Retinal pigment epithelial cell (primary cell): ENCODE measurements at regions not wholly inside any gene's neighbourhood (a gene's known extent, or its start where the extent isn't known, plus 50 kb on each side); places are given as distances from the start of the nearest gene placed in this dataset.

ENCODE experiments used
- DNase-seq: peaks from one replicate; pipeline ENCODE4 v3.0.0-alpha.2; 2010; ENCODE audit warnings: low read depth
- H3K4me3 ChIP-seq: 2 replicates; pipeline ENCODE4 v1.5.1; 2011; ENCODE audit warnings: mild to moderate bottlenecking, low read length, control low read depth, moderate library complexity
- TF ChIP-seq, protein P1 (sequence below): conservative IDR thresholded peaks from 2 replicates; pipeline ENCODE4 v1.5.1; 2011; ENCODE audit warnings: low read depth, low read length, control low read depth, inconsistent platforms

DNA sequence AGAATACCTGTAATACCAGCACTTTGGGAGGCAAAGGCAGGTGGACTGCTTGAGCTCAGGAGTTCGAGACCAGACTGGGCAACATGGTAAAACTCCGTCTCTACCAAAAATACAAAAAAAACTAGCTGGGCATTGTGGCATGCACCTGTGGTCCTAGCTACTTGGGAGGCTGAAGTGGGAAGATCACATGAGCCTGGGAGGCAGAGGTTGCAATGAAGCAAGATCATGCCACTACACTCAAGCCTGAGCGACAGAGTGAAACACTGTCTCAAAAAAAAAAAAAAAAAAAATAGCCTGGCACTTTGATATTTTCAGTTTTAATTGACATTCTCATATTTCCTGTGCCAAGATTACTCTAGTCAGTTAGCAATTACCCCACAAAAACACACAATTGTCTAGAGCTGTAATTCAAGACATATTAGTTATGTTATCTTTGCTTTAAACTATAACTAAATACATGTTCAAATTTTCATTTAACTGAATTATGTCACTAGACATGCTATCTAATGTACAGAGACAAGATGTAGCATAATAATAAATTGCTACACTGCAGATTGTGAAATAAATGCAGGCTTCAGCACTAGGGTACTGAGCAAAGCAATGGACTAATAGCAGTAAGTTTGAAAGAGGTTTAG, 378.2 kb upstream of the GRAMD2B start:
- H3K4me3 ChIP-seq, result no peak overlapping the region
- TF ChIP-seq, protein P1, sequence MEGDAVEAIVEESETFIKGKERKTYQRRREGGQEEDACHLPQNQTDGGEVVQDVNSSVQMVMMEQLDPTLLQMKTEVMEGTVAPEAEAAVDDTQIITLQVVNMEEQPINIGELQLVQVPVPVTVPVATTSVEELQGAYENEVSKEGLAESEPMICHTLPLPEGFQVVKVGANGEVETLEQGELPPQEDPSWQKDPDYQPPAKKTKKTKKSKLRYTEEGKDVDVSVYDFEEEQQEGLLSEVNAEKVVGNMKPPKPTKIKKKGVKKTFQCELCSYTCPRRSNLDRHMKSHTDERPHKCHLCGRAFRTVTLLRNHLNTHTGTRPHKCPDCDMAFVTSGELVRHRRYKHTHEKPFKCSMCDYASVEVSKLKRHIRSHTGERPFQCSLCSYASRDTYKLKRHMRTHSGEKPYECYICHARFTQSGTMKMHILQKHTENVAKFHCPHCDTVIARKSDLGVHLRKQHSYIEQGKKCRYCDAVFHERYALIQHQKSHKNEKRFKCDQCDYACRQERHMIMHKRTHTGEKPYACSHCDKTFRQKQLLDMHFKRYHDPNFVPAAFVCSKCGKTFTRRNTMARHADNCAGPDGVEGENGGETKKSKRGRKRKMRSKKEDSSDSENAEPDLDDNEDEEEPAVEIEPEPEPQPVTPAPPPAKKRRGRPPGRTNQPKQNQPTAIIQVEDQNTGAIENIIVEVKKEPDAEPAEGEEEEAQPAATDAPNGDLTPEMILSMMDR, result no peak
- DNase-seq, result no peak

DNA sequence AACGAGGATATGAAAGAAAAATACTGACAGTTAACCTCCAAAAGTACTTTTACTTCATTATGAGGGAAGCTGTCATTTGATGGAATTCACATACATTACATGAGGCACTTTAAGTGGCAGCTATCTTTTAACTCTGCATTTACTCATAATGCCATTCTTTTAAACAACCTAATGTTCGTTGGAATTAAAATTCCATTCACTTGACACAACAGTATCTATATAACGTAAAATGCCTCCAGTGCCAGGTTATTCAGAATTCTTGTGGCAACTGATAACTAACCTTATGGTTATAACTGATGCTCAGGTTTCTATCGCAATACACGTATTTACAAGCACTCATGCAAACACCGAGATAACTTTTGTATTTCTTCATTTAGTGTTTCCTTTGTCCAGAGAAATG, 376.9 kb upstream of the GRAMD2B start:
- no peak overlapping the region for H3K4me3 ChIP-seq
- DNase-seq, result no peak
- TF ChIP-seq, protein P1, result no peak

GRCh38 chr5:126046846-126047571, 376.2 kb upstream of the GRAMD2B start:
- TF ChIP-seq, protein P1, result no peak
- H3K4me3 ChIP-seq, result no peak overlapping the region
- DNase-seq, result no peak

- TF ChIP-seq, protein P1, result no peak
- no peak for DNase-seq
- no peak overlapping the region for H3K4me3 ChIP-seq
Measured at GRCh38 chr5:126052120-126052519, 371.1 kb upstream of the GRAMD2B start.

DNA sequence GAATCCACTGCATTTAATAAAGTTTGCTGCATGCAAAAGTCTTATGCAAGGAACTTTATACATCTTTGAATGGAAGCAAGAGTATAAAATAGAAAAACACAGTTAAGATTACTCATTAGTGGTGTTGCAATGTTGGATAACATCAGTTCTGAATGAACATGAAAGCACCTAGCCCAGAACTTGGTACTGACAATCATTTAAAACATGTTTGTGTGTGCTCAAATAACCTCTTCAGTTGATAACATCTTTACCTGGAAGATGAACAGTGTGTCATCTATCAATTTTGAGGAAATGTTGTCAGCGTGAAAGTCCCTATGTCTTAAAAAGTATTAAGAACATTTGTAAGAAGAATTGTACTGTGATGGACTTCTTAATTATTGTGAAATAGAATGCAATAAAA, 370.4 kb upstream of the GRAMD2B start:
- no peak overlapping the region for H3K4me3 ChIP-seq
- TF ChIP-seq, protein P1, result no peak
- DNase-seq, result no peak

DNA sequence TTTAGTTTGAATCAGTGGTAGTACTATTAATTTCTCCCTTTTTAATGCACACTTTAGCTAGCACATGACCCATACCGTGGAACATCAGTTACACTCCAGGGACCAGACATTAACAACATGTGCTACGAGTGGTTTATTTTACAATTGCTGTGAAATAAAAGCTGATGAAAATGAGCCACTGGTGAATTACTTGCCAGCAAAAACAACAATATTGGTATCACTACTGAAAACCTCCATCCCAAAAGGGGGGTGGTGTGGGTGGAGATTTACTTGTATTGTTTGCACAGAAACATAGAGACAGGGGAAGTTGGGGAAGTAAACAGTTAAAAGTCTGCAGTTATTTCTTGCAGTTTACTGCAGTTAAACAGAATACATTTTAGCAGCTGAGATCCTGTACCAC, 369.6 kb upstream of the GRAMD2B start:
- DNase-seq, result no peak
- TF ChIP-seq, protein P1, result no peak
- H3K4me3 ChIP-seq, result no peak overlapping the region

- H3K4me3 ChIP-seq, result no peak overlapping the region
- TF ChIP-seq, protein P1, result no peak
- no peak for DNase-seq
Measured at GRCh38 chr5:126054577-126055347, 368.4 kb upstream of the GRAMD2B start.
